ENCODE measurements at regions not wholly inside any gene's neighbourhood (a gene's known extent, or its start where the extent isn't known, plus 50 kb on each side); places are given as distances from the start of the nearest gene placed in this dataset.

DNA sequence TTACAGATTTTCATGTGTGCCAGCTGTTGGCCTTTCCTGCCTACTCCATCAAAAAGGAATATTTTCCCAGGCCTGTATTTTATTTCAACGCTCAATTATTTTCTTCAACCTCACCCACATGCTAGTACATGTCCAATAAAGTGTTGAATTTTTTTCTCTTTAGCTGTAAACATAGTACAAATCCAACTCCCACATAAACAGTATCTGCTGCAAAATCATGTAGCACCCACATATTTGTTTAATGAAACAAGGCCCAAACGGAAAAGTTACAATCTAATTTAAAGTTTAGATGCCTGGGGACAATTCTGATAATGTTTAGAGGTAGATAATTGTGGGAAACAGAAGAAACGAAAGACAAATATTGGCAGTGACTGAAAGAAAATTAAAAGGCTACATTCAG lies 275.4 kb upstream of the ACVR2A start:
- no peak overlapping the region for H3K4me3 ChIP-seq (ENCODE audit: low read length)
- no peak for DNase-seq (ENCODE audit: low read depth)
- TF ChIP-seq, protein P1, sequence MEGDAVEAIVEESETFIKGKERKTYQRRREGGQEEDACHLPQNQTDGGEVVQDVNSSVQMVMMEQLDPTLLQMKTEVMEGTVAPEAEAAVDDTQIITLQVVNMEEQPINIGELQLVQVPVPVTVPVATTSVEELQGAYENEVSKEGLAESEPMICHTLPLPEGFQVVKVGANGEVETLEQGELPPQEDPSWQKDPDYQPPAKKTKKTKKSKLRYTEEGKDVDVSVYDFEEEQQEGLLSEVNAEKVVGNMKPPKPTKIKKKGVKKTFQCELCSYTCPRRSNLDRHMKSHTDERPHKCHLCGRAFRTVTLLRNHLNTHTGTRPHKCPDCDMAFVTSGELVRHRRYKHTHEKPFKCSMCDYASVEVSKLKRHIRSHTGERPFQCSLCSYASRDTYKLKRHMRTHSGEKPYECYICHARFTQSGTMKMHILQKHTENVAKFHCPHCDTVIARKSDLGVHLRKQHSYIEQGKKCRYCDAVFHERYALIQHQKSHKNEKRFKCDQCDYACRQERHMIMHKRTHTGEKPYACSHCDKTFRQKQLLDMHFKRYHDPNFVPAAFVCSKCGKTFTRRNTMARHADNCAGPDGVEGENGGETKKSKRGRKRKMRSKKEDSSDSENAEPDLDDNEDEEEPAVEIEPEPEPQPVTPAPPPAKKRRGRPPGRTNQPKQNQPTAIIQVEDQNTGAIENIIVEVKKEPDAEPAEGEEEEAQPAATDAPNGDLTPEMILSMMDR (conservative IDR thresholded peaks at IDR 0.05; ENCODE audit: low read depth, low read length): no peak

DNA sequence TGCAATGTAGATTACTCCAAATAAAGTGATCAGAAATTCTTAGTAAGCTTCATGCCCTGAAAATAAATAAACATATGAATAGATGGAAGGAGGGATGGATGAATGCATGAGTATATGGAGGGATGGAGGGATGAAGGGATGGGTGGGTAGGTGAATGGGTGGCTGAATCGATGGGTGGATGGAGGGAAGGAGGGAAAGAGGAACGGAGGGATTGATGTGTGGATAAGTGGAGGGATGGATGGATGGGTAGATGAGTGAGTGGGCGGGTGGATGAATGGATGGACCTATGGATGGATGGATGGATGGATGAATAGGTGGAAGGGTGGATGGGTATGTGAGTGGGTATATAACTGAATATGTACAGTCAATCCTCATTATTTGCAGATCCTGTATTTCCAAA lies 276.7 kb upstream of the ACVR2A start:
- no peak overlapping the region for H3K4me3 ChIP-seq (ENCODE audit: low read length)
- TF ChIP-seq, protein P1 (conservative IDR thresholded peaks at IDR 0.05; ENCODE audit: low read depth, low read length): no peak
- no peak for DNase-seq (ENCODE audit: low read depth)

DNA sequence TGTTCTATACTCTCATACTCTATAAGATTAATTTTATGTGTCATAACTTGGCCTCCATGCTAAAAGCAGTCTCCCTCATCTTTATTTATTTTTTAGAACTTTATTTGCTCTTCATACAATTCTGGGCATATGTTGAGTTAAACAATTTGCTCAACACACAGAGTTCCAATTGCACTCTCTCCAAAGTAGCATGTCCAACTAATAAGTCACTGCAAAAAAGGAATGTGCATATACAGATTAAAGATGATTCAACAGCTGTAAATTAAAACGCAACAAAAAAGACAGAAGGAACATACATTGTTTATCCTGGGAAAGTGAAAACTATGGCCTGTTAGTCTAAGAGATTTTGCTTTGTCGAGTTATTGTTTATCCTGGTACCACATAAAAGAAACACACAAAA lies 277.7 kb upstream of the ACVR2A start:
- DNase-seq (ENCODE audit: low read depth): no peak
- no peak overlapping the region for H3K4me3 ChIP-seq (ENCODE audit: low read length)
- TF ChIP-seq, protein P1 (conservative IDR thresholded peaks at IDR 0.05; ENCODE audit: low read depth, low read length): no peak

DNA sequence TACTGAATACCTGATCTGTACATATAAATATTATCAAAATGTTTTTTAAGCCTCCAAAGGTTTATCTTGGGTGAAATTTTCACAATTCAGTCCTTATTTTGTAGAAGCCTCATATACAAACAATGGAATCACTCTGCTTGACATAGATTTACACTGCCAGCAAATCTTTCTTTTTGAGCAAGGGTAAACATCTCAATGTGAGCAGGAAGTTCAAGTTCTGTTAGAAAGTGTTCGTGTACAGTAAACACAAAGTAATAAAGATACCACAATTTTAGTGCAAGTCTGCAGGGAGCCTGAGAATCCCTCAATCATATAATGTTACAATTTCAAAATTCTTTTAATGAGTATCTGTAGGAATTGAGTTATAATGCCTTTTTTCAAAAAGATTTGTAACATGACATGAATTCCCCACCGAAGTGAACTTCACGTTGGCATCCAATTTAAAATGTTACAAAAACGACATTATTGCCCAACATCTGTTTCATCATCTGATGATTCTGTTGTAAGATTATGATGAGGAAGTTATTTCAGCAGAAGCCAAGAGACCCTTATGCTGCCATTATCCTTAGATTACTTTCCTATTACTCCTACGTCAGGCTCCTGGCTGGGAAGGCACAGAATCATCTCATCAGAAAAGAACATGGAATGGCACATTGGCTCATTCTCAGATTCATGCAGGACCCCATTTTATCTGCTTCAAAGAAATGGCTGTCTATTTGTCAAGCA lies 283.9 kb upstream of the ACVR2A start:
- DNase-seq (ENCODE audit: low read depth): no peak
- TF ChIP-seq, protein P1 (conservative IDR thresholded peaks at IDR 0.05; ENCODE audit: low read depth, low read length): no peak
- H3K4me3 ChIP-seq (ENCODE audit: low read length): no peak overlapping the region

DNA sequence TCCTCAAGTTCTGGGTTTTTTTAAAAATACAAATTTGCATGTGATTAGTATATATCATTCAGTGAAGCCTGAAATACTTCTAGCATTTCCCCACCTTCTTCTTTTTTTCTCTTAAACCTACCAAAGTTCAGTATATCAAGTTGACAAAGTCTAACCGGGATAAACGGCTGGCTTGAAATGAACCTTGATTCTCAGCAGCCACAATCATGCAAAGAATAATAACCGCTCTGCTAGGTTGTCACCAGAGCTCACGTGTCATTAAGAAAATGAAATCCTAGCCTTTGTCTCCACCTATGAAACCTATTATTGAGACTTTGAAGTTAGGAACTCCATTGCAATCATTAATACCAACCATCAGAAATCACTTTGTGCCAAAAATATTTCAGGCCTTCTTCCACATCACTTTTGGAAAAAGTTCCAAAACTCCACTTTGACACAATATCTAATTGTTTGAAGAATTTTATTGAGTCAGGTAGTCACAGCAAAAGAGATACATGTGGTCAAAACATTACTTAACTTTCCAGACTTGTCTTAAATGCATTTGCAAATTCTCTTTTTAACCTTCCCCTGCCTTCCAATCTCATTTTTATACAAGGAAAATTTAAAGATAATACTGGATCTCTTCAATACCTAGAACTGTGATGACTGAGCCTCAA lies 285.6 kb upstream of the ACVR2A start:
- DNase-seq (ENCODE audit: low read depth): no peak

DNA sequence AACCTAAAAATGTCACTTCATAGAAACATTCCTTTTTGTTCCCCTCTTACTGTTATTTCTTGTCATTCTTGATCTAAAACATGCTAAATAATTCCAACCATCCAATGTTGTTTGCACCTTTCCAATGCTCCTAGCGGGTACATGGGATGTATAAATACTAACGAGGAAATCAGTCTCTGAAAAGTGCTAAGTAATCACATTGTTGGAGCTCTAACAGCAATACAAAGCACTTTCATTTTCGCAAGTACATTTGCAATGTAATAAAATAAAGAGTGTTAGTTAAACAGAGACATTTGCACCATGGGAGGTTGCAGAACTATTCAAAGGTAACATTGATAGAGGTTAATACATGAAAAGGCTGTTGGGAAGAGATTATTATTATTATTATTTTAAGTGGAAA lies 286.2 kb upstream of the ACVR2A start:
- H3K4me3 ChIP-seq (ENCODE audit: low read length): no peak overlapping the region
- TF ChIP-seq, protein P1 (conservative IDR thresholded peaks at IDR 0.05; ENCODE audit: low read depth, low read length): no peak
- DNase-seq (ENCODE audit: low read depth): no peak

More for the DNA sequence above, 285.6 kb upstream of the ACVR2A start:
- TF ChIP-seq, protein P1 (conservative IDR thresholded peaks at IDR 0.05; ENCODE audit: low read depth, low read length): no peak
- no peak overlapping the region for H3K4me3 ChIP-seq (ENCODE audit: low read length)
